HG03103 (cell line): ENCODE measurements at regions not wholly inside any gene's neighbourhood (a gene's known extent, or its start where the extent isn't known, plus 50 kb on each side); places are given as distances from the start of the nearest gene placed in this dataset.

Experiments used
- ATAC-seq: cut with Tn5 transposase; IDR thresholded peaks from one replicate; pipeline ENCODE4 v1.9.1; 2021; ENCODE audit warnings: low read depth; ENCODE audit not compliant: unreplicated experiment

- ATAC-seq = no peak
Measured at GRCh38 chr13:110965755-110966134, 50.9 kb upstream of the ANKRD10 start.

DNA sequence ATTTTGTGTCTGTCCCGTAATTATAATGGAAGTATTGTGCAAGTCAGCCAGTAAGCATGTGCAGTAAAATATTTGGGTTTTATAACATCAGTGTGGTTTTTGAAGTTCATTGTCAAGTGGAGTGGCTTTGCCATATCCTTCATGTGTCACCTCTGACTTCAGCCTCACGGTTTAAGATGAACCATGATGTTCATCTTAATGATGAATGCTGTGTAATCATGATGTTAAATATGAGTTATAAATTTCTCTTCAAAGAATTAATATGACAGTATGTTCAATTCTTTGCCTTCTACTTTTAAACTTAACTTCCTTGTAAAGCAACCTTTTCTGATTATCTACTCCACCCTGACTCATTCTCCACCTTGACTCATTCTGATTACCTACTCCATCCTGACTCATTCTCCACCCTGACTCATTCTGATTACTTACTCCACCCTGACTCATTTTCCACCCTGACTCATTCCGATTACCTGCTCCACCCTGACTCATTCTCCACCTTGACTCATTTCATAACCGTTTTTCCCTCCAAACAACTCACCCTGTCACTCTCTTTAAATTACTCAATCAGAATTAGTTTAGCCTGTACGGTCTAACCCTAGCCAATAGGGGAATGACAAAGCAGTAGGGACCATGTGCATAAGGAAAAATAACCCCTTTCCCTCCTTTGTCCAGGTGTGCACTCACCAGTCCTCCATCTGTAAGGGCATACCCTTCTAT lies 50.3 kb upstream of the ANKRD10 start:
- ATAC-seq = peak; percentile 97
